ENCODE measurements at regions not wholly inside any gene's neighbourhood (a gene's known extent, or its start where the extent isn't known, plus 50 kb on each side); places are given as distances from the start of the nearest gene placed in this dataset.

DNA sequence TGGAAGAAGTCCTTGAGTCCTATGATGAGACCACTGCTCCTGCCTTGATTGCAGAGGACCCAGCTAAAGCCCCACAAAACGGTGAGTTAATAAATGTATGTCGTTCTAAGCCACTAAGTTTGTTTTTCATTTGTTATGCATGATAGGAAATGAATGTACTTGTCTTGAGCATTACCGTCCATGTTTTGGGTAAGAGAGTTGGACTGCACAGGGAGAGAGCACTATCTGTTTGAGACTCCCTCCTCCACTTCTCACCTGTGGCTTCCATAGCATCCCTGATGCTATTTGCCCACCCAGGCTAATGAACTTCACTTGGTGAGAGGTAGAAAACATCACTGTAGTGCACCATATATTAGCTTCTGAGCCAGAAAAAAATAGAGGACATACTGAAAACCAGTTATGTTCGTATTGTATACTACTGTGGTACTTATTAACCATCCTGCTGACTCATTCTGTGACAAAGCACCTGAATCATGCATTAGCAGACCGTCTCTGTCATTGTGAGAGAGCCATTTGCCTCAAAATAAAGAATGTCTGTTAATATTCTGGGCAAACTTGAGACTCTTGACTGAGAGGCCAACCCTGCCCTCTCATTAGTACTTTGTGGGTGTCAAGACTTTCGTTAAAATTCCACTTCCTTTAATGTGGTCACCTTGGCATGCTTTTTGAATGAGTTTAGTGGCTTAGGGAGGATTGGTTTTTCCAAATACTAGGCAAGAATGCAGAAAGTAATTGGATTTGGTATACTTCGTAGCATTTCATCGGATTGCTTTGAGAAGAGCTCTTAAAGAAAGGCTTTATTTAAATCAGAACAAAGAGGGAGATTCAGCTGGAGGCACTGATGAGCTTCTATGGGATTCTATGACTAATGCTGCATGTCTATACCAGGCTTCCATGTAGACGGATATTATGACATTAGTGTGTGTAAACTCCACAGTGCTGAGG, 99.3 kb upstream of the GRPR start:
- H3K4me1 ChIP-seq: no peaks in the 10 kb centered on the region
- H3K27me3 ChIP-seq: no peaks in the 10 kb centered on the region
- no peak for DNase-seq (ENCODE audit: extremely low spot score in 2 of 2)
- TF ChIP-seq POLR2A (IDR thresholded peaks at IDR 0.05) (no peak), POLR2AphosphoS5 (IDR thresholded peaks at IDR 0.05; ENCODE audit: insufficient read depth in 1 of 2, low read depth in 1 of 2) (no peak)
- TF ChIP-seq, protein P1, sequence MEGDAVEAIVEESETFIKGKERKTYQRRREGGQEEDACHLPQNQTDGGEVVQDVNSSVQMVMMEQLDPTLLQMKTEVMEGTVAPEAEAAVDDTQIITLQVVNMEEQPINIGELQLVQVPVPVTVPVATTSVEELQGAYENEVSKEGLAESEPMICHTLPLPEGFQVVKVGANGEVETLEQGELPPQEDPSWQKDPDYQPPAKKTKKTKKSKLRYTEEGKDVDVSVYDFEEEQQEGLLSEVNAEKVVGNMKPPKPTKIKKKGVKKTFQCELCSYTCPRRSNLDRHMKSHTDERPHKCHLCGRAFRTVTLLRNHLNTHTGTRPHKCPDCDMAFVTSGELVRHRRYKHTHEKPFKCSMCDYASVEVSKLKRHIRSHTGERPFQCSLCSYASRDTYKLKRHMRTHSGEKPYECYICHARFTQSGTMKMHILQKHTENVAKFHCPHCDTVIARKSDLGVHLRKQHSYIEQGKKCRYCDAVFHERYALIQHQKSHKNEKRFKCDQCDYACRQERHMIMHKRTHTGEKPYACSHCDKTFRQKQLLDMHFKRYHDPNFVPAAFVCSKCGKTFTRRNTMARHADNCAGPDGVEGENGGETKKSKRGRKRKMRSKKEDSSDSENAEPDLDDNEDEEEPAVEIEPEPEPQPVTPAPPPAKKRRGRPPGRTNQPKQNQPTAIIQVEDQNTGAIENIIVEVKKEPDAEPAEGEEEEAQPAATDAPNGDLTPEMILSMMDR (IDR thresholded peaks at IDR 0.05): no peak
- no peaks in the 10 kb centered on the region for H3K36me3 ChIP-seq
- H3K27ac ChIP-seq: no peak overlapping the region
- no peak overlapping the region for H3K4me3 ChIP-seq
- H3K9me3 ChIP-seq: no peaks in the 10 kb centered on the region
- intact Hi-C loops (cut with DNase I): no loop called here

DNA sequence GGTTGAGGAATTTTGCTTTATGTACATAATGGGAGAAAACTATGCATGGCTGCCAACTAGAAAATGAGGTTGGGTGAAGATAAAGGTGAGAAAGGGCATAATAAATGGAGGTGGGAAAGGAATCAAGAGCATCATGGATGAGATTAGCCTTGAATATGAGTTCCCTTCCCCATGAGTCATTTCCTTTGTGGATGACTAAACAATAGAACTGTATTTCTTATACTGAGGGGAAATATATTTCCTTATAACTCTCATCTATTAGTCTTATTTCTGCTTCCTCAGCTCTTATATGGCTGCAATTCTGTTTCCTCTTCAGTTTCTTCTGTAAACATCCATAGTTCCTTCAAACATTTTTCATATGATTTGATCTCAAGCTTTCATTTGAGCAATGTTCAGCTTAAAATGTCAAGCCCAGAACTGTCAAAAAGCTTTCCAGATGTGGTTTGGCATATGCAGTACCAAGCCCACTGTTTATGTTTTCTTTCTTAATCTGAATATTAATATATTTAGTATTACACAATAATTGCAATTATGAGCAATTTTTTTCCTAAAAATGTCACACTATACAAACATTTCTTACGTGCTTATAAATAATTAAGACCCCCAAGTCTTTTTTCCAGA, 100.7 kb upstream of the GRPR start:
- DNase-seq (ENCODE audit: extremely low spot score in 2 of 2): no peak
- Histone ChIP-seq H3K27ac (no peak overlapping the region), H3K36me3 (no peaks in the 10 kb centered on the region), H3K9me3 (no peaks in the 10 kb centered on the region), H3K4me3 (no peak overlapping the region), H3K4me1 (no peaks in the 10 kb centered on the region), H3K27me3 (no peaks in the 10 kb centered on the region)
- TF ChIP-seq, protein P1 (IDR thresholded peaks at IDR 0.05): no peak
- TF ChIP-seq POLR2AphosphoS5 (IDR thresholded peaks at IDR 0.05; ENCODE audit: insufficient read depth in 1 of 2, low read depth in 1 of 2) (no peak), POLR2A (IDR thresholded peaks at IDR 0.05) (no peak)
- intact Hi-C loops (cut with DNase I): no loop called here

DNA sequence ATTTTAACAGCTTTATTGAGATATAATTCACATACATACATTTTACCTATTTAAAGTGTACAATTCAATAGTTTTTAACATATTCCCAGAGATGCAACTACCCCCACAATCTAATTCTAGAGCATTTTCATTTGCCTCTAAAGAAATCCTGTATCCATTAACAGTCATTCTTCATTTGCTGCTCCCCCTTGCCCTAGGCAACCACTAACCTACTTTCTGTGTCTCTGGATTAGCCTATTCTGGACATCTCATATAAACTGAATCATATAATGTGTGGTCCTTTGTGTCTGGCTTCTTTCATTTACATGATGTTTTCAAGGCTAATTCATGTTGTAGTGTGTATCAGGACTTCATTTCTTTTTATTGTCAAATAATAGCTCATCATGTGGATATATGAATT, 105.1 kb upstream of the GRPR start:
- Histone ChIP-seq H3K27me3 (no peaks in the 10 kb centered on the region), H3K27ac (no peak overlapping the region), H3K36me3 (no peaks in the 10 kb centered on the region), H3K4me1 (no peaks in the 10 kb centered on the region), H3K9me3 (no peaks in the 10 kb centered on the region), H3K4me3 (no peak overlapping the region)
- intact Hi-C loops (cut with DNase I): no loop called here
- TF ChIP-seq POLR2A (IDR thresholded peaks at IDR 0.05): no peak
- TF ChIP-seq, protein P1 (IDR thresholded peaks at IDR 0.05): no peak
- no peak for DNase-seq (ENCODE audit: extremely low spot score in 2 of 2)

DNA sequence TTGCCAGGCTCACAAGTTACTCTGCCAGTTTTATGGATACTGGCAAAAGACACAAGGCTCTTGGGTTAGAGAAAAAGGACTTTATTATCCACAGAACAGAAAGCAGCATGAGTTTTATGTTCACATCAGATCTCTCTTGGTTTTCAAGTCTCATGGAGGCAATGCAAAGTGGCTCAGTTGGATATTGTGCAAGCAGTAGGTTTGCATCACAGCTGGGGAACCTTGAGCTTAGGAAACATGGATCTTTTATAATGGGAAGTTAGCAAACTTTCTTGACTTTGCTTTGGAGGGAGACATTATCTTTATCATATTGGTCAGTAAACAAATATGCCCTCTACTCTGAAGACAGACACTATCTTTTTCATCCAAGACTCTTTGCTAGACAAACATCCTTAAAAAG, 109.2 kb upstream of the GRPR start:
- Histone ChIP-seq H3K27me3 (no peaks in the 10 kb centered on the region), H3K9me3 (no peaks in the 10 kb centered on the region), H3K36me3 (no peaks in the 10 kb centered on the region), H3K4me1 (no peaks in the 10 kb centered on the region), H3K27ac (no peak overlapping the region), H3K4me3 (no peak overlapping the region)
- DNase-seq (ENCODE audit: extremely low spot score in 2 of 2): no peak
- TF ChIP-seq, protein P1 (IDR thresholded peaks at IDR 0.05): no peak
- TF ChIP-seq POLR2A (IDR thresholded peaks at IDR 0.05): no peak
- TF ChIP-seq POLR2AphosphoS5 (IDR thresholded peaks at IDR 0.05; ENCODE audit: insufficient read depth in 1 of 2, low read depth in 1 of 2): no peak
- intact Hi-C loops (cut with DNase I): no loop called here

DNA sequence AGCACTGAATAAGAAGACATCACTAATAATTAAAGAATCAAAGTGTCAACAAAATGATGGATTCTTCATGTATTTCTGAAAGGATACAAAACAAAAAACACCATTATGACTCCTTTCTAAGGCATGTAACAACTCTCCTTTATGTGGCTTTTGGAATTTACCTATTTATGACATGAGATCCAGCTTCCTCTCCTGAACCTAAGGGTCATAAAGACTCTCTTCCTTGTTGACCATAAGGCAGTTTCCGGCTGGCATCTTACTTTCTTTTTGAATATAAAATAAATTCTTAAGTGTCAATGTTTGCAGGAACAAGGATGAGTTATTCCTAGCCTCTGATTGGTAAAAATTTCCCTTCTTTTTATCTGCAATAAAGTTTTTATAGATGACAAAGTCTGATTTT, 111.1 kb upstream of the GRPR start:
- no peak for DNase-seq (ENCODE audit: extremely low spot score in 2 of 2)
- H3K4me3 ChIP-seq: no peak overlapping the region
- TF ChIP-seq POLR2A (IDR thresholded peaks at IDR 0.05) (no peak), POLR2AphosphoS5 (IDR thresholded peaks at IDR 0.05; ENCODE audit: insufficient read depth in 1 of 2, low read depth in 1 of 2) (no peak)
- TF ChIP-seq, protein P1 (IDR thresholded peaks at IDR 0.05): no peak
- H3K36me3 ChIP-seq: no peaks in the 10 kb centered on the region
- no peak overlapping the region for H3K27ac ChIP-seq
- intact Hi-C loops (cut with DNase I): no loop called here
- no peaks in the 10 kb centered on the region for H3K4me1 ChIP-seq
- no peaks in the 10 kb centered on the region for H3K27me3 ChIP-seq
- H3K9me3 ChIP-seq: no peaks in the 10 kb centered on the region

Measured in vagina (tissue), 2 donors.